A673 (cell line): ENCODE measurements at regions not wholly inside any gene's neighbourhood (a gene's known extent, or its start where the extent isn't known, plus 50 kb on each side); places are given as distances from the start of the nearest gene placed in this dataset.

Source experiments
- BruUV-seq: library from RNA; stranded (reverse); fragments of 400-500 nt; replicated peaks from 2 replicates; lab custom pipeline; 2021; lab: Mats Ljungman, UMichigan
- CTCF ChIA-PET: fragments of 300-600 bp; sonication (Branson Sonifier 250); formaldehyde crosslinking; loops from one replicate; lab custom pipeline; 2022; ENCODE audit warnings: antibody characterized with exemption; lab: Charles Lee
- POLR2A ChIA-PET: fragments of 300-600 bp; sonication (Branson Sonifier 250); formaldehyde crosslinking; loops from one replicate; lab custom pipeline; 2022; ENCODE audit warnings: antibody characterized with exemption; ENCODE audit not compliant: low non-redundant PET; lab: Charles Lee
- DNase-seq: peaks from one replicate; pipeline ENCODE4 v3.0.0-alpha.2; 2015; ENCODE audit warnings: low spot score
- H3K27ac ChIP-seq: fragments of 200-600 bp; sonication (generic); 2 replicates; pipeline ENCODE4 v1.5.1; 2016; ENCODE audit warnings: mixed run types, low read depth, mild to moderate bottlenecking, mixed read lengths, antibody characterized with exemption, low read length; ENCODE audit not compliant: poor library complexity, severe bottlenecking
- H3K27me3 ChIP-seq: fragments of 200-600 bp; sonication (generic); replicated peaks from 2 replicates; pipeline ENCODE4 v1.6.1; 2017; ENCODE audit warnings: mixed run types, low read depth, mild to moderate bottlenecking, mixed read lengths, antibody characterized with exemption, low read length; ENCODE audit not compliant: insufficient read depth, poor library complexity
- H3K36me3 ChIP-seq: fragments of 200-600 bp; sonication (generic); 2 replicates; pipeline ENCODE4 v1.6.1; 2016; ENCODE audit warnings: mixed run types, mild to moderate bottlenecking, mixed read lengths, antibody characterized with exemption, low read length; ENCODE audit not compliant: insufficient read depth, poor library complexity, severe bottlenecking
- H3K4me1 ChIP-seq: fragments of 200-600 bp; sonication (generic); 2 replicates; pipeline ENCODE4 v1.6.1; 2017; ENCODE audit warnings: mixed run types, mild to moderate bottlenecking, mixed read lengths, antibody characterized with exemption, low read length; ENCODE audit not compliant: insufficient read depth, poor library complexity, severe bottlenecking
- H3K4me3 ChIP-seq: fragments of 200-600 bp; sonication (generic); 2 replicates; pipeline ENCODE4 v1.5.1; 2016; ENCODE audit warnings: low read depth, mixed run types, mild to moderate bottlenecking, mixed read lengths, low read length; ENCODE audit not compliant: poor library complexity, severe bottlenecking
- H3K9me3 ChIP-seq: fragments of 200-600 bp; sonication (generic); 2 replicates; pipeline ENCODE4 v1.6.1; 2016; ENCODE audit warnings: mixed run types, low read depth, mild to moderate bottlenecking, mixed read lengths, antibody characterized with exemption, low read length; ENCODE audit not compliant: poor library complexity, severe bottlenecking
- CTCF ChIP-seq: fragments of 300-800, 200-600 bp; sonication (generic); conservative IDR thresholded peaks from 2 replicates; pipeline ENCODE4 v1.5.1; 2017; ENCODE audit warnings: low read depth, mild to moderate bottlenecking, antibody characterized with exemption, low read length, moderate library complexity, mixed read lengths
- EZH2 ChIP-seq: fragments of 200-600 bp; sonication (generic); IDR thresholded peaks from 2 replicates; pipeline ENCODE4 v1.6.1; 2017; ENCODE audit warnings: borderline replicate concordance, low read depth, mild to moderate bottlenecking, mixed read lengths, antibody characterized with exemption, low read length; ENCODE audit not compliant: poor library complexity, severe bottlenecking
- intact Hi-C: fragments of 100-400 bp; cut with micrococcal nuclease; formaldehyde crosslinking; loops from one replicate; pipeline ENCODE4 v1.10.0; 2022; ENCODE audit not compliant: unreplicated experiment

DNA sequence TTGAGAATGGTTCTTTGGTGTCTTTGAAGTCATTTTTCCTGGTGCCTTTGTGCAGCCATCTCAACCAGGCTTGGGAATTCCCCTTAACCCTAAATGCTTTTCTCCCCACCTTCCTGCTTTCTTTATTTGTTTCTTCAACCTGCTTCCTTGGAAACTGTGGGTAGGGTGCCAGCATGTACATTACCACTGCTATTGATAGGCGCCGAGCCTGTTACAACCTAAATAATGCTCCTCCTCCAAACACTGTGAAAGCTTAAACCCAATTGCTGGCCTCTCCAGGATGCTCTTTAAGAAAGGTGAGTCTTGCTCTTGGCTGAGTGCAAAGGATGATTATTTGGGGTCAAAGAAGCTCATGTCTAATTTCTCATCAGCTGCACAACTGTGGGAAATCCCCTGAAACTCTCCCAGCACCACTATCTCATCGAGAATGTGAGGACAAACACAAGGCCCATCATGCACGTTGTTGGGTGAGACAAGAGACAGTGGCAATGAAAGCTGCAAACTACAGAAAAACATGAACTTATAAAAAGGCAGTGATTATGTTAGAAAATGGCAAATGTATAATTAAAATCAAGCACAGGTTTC is 285.5 kb upstream of the IGFBP3 start:
- ChIA-PET CTCF (no interaction called here), POLR2A (no interaction called here)
- DNase-seq = no peak
- no TSS peak for BruUV-seq
- TF ChIP-seq EZH2 (no peak), CTCF (no peak)
- Histone ChIP-seq H3K27ac (no peak overlapping the region), H3K36me3 (no peaks in the 10 kb centered on the region), H3K4me3 (no peak overlapping the region), H3K9me3 (no peaks in the 10 kb centered on the region), H3K27me3 (no peaks in the 10 kb centered on the region), H3K4me1 (no peaks in the 10 kb centered on the region)
- intact Hi-C loops = no loop called here

DNA sequence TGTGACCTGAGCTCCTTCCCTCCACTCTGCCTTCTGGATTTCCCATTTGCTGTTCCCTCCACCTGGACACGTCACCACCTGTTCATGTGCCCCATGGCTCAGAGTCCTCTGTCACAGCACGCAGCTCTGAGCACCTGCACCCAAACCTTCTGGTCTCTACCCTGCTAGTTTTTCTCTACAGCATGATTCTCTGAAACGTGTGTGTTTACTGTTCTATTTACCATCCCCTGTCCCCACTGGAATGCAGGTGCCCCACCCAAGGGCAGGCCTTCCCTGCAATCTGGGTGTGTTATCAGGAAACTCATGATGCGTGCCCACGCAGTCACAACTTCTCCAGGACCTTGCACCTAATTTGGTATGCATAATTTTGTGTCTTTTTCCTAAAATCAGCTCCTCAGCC is 284.4 kb upstream of the IGFBP3 start:
- H3K27ac ChIP-seq = no peak overlapping the region
- no peak for DNase-seq
- H3K9me3 ChIP-seq = no peaks in the 10 kb centered on the region
- no peaks in the 10 kb centered on the region for H3K36me3 ChIP-seq
- BruUV-seq = no TSS peak
- TF ChIP-seq CTCF (no peak), EZH2 (no peak)
- H3K4me3 ChIP-seq = no peak overlapping the region
- CTCF ChIA-PET = no interaction called here
- POLR2A ChIA-PET = no interaction called here
- intact Hi-C loops = no loop called here
- no peaks in the 10 kb centered on the region for H3K4me1 ChIP-seq
- no peaks in the 10 kb centered on the region for H3K27me3 ChIP-seq

GRCh38 chr7:46203926-46204325 is 282.9 kb upstream of the IGFBP3 start:
- ChIA-PET POLR2A (interaction anchor here (0.6 kb wide), 1 partner anchor 78 kb away, joined by 19 read pairs; no protein-coding TSS in a partner anchor), CTCF (no interaction called here)
- Histone ChIP-seq H3K4me1 (no peaks in the 10 kb centered on the region), H3K4me3 (no peak overlapping the region), H3K36me3 (no peaks in the 10 kb centered on the region), H3K27ac (no peak overlapping the region), H3K27me3 (no peaks in the 10 kb centered on the region), H3K9me3 (no peaks in the 10 kb centered on the region)
- TF ChIP-seq EZH2 (no peak), CTCF (no peak)
- no peak for DNase-seq
- intact Hi-C loops = no loop called here
- no TSS peak for BruUV-seq
